SW 1271 (cell line): ENCODE measurements at regions not wholly inside any gene's neighbourhood (a gene's known extent, or its start where the extent isn't known, plus 50 kb on each side); places are given as distances from the start of the nearest gene placed in this dataset.
A peak's percentile ranks its signal among the peaks of the same experiment; 100 is the strongest.

Experiments used
- DNase-seq, 2 experiments: peaks; one replicate each; lab custom pipeline; 2025; lab: John Stamatoyannopoulos, UW

GRCh38 chr5:165188556-165189175 lies 1683.2 kb downstream of the MAT2B start:
- DNase-seq = no peak

- no peak for DNase-seq
Measured at GRCh38 chr5:165196961-165197360, 1691.5 kb downstream of the MAT2B start.

GRCh38 chr5:165201369-165201768 lies 1696.0 kb downstream of the MAT2B start:
- DNase-seq = no peak

DNA sequence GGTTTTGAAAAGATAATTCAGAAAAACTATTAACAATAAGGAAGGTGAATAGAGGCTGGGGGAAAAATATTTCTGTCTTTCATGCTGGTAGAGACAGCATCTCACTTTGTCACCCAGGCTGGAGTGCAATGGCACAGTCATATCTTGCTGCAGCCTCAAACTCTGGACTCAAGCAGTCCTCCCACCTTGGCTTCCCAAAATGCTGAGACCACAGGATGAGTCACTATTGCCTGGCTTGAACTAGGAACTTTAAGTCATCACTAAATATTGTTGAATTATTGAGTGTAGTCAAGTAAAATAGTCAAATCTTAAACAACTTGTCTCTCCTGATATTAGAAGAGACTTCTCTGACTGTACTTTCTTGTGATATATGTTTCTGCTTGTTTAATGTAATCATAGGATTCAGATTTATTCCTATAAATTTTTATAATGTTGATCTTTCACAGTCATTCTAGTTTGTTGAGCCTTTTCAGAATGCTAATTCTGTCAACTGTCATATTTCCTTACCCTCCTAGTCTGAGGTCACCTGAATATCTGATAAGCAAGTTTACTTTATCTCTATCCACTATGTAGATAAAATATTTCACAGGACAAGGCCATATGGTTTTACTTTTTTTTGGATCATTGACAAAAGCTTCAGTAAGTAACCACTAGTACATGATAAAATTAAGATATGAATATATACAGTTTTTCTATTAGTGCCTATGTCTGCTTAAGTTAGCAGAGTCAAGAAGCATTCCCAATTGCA lies 1696.5 kb downstream of the MAT2B start:
- DNase-seq = no peak

DNA sequence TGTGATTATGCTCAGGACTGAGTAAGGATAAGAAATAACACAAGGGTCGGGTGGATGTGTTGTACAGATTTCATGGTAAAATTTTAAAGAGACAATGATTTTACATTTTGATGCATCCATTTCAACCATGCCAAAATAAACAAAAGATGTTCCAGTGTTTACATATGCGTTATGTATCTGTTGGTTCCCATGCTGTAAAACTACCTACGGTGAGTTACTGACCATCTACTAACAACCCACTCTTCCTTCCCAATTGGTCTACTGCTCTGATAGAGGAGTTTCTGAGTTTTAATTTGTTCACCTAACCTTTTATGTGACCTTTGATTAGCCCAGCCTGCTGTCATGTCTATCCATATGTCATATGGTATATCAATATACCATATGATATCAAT lies 1697.1 kb downstream of the MAT2B start:
- DNase-seq = no peak

GRCh38 chr5:165209101-165209727 lies 1703.8 kb downstream of the MAT2B start:
- DNase-seq = peak in 1 of 2 experiments; percentile 48

GRCh38 chr5:165224366-165225045 lies 1719.1 kb downstream of the MAT2B start:
- no peak for DNase-seq

GRCh38 chr5:165227515-165227914 lies 1722.1 kb downstream of the MAT2B start:
- DNase-seq = peak in 1 of 2 experiments; percentile 9

- no peak for DNase-seq
Measured at GRCh38 chr5:165228184-165228583, 1722.8 kb downstream of the MAT2B start.

GRCh38 chr5:165231821-165232508 lies 1726.5 kb downstream of the MAT2B start:
- no peak for DNase-seq

GRCh38 chr5:165232509-165233028 lies 1727.2 kb downstream of the MAT2B start:
- no peak for DNase-seq

- no peak for DNase-seq
Measured at GRCh38 chr5:165241811-165242210, 1736.4 kb downstream of the MAT2B start.

- no peak for DNase-seq
Measured at GRCh38 chr5:165242646-165243045, 1737.2 kb downstream of the MAT2B start.

- DNase-seq = no peak
Measured at GRCh38 chr5:165244407-165244806, 1739.0 kb downstream of the MAT2B start.

GRCh38 chr5:165258197-165258771 lies 1752.9 kb downstream of the MAT2B start:
- DNase-seq = no peak

GRCh38 chr5:165260426-165260825 lies 1755.0 kb downstream of the MAT2B start:
- DNase-seq = no peak

DNA sequence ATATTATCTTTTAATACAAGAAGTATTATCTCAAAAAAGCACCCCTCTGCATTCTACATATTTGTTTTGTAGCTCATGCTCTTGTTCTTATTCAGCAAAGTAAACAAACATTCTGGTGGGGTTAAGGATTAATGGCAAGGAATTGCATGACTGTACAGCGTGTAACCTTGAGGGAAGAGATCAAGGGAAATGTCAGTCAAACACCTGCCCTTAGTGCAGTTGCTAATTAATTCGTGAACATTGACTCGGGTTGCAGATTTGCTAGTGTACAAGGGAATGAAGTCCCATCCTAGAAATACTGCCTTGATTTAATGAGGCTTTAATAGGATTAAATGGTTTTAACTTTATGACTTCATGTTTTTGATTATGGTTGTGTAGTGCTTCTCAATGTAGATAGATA lies 1758.1 kb downstream of the MAT2B start:
- no peak for DNase-seq

GRCh38 chr5:165266939-165267338 lies 1761.5 kb downstream of the MAT2B start:
- no peak for DNase-seq

- DNase-seq = no peak
Measured at GRCh38 chr5:165272436-165272835, 1767.0 kb downstream of the MAT2B start.

DNA sequence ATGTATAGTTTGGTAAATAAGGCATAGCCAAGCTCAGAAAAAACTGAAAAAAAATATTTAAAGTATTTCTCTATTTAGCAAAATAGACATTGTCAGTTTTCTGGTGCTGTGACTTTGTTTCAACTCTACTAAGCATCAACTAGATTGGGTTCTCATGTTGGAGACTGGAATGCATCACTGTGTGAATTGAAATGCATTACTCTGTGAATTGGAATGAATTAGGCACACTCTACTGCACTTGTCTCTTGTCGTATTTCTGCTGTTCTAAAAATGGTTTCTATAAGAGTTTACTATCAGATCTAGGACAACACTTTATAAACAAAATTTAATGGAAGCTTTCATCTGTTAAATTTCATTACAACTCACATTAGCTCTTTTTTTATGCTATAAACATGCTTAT lies 1772.2 kb downstream of the MAT2B start:
- no peak for DNase-seq

DNA sequence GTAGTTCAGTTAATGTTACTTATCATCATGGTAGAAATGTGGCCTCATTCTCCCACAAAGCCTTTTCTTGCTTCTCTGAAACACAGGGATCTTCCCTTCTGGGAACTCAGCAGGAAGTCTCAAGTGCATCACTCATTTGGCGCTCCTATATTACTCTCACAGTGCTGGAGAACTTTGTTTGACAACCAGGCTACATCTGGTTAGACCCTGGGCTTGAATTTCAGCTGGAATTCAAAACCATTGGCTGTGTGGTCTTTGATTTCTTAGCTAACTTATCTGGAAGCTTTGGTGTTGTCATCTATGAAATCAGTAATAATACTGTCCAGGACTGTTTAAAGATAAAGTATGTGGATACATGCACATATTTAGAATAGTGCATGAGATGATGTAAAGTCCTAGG lies 1777.1 kb downstream of the MAT2B start:
- no peak for DNase-seq
